ENCODE measurements at regions not wholly inside any gene's neighbourhood (a gene's known extent, or its start where the extent isn't known, plus 50 kb on each side); places are given as distances from the start of the nearest gene placed in this dataset.

GRCh38 chr7:19284596-19285300 lies 139.5 kb upstream of the FERD3L start:
- TF ChIP-seq CTCF (IDR thresholded peaks at IDR 0.05 in 8 of 11, conservative IDR thresholded peaks at IDR 0.05 in 3 of 11) = no peak
- TF ChIP-seq POLR2A (IDR thresholded peaks at IDR 0.05) = no peak
- TF ChIP-seq POLR2AphosphoS5 (IDR thresholded peaks at IDR 0.05) = no peak
